Cardiac fibroblast (primary cell): ENCODE measurements at regions not wholly inside any gene's neighbourhood (a gene's known extent, or its start where the extent isn't known, plus 50 kb on each side); places are given as distances from the start of the nearest gene placed in this dataset.

Experiments
- DNase-seq, 2 donors: peaks; one replicate each; pipeline versions ENCODE4 v3.0.0 to v3.0.0-alpha.2; 2010; ENCODE audit warnings: low read depth in 2 of 2
- H3K4me3 ChIP-seq, 2 donors: replicated peaks in 1 of 2; 1 replicate in 1 of 2; 2 replicates in 1 of 2; pipeline ENCODE4 v1.5.1; 2011; ENCODE audit warnings: low read depth in 2 of 2, low read length in 2 of 2, mild to moderate bottlenecking in 2 of 2, moderate library complexity in 1 of 2
- CTCF ChIP-seq: IDR thresholded peaks from one replicate; pipeline ENCODE4 v1.5.1; 2011; ENCODE audit warnings: low read depth, mild to moderate bottlenecking, low read length, inconsistent platforms

GRCh38 chr3:144286235-144286910, 314.8 kb downstream of the DIPK2A start:
- no peak for TF ChIP-seq CTCF
- DNase-seq = no peak
- H3K4me3 ChIP-seq = no peak overlapping the region

GRCh38 chr3:144287001-144287400, 315.4 kb downstream of the DIPK2A start:
- DNase-seq = no peak
- no peak for TF ChIP-seq CTCF
- no peak overlapping the region for H3K4me3 ChIP-seq

- no peak for TF ChIP-seq CTCF
- H3K4me3 ChIP-seq = no peak overlapping the region
- DNase-seq = no peak
These were observed 317.4 kb downstream of the DIPK2A start for GRCh38 chr3:144289057-144289456.

- H3K4me3 ChIP-seq = no peak overlapping the region
- DNase-seq = no peak
- no peak for TF ChIP-seq CTCF
These were observed 323.3 kb downstream of the DIPK2A start for GRCh38 chr3:144294659-144295538.

GRCh38 chr3:144295613-144296012, 324.0 kb downstream of the DIPK2A start:
- no peak for TF ChIP-seq CTCF
- no peak overlapping the region for H3K4me3 ChIP-seq
- peak in 1 of 2 donors; percentile 4 for DNase-seq

GRCh38 chr3:144296808-144297207, 325.2 kb downstream of the DIPK2A start:
- DNase-seq = no peak
- TF ChIP-seq CTCF = no peak
- H3K4me3 ChIP-seq = no peak overlapping the region
